BJ (cell line): ENCODE measurements at regions not wholly inside any gene's neighbourhood (a gene's known extent, or its start where the extent isn't known, plus 50 kb on each side); places are given as distances from the start of the nearest gene placed in this dataset.

Source experiments
- CTCF ChIA-PET: fragments of 350-600 bp; formaldehyde crosslinking; extraction: SDS; loops from one replicate; lab custom pipeline; 2021; ENCODE audit warnings: antibody characterized with exemption, inconsistent platforms; lab: Yijun Ruan, JAX
- POLR2A ChIA-PET: fragments of 300-600 bp; sonication (Branson Sonifier 250); formaldehyde crosslinking; extraction: SDS; loops from one replicate; lab custom pipeline; 2021; ENCODE audit warnings: antibody characterized with exemption; lab: Charles Lee
- DNase-seq: peaks from one replicate; pipeline ENCODE4 v3.0.0-alpha.2; 2011; ENCODE audit warnings: low read depth
- H3K27me3 ChIP-seq: 2 replicates; pipeline ENCODE4 v1.6.0; 2011; ENCODE audit warnings: low read length; ENCODE audit not compliant: control insufficient read depth, insufficient read depth
- H3K36me3 ChIP-seq: 2 replicates; pipeline ENCODE4 v1.5.1; 2011; ENCODE audit warnings: low read length; ENCODE audit not compliant: control insufficient read depth, insufficient read depth
- H3K4me3 ChIP-seq: 2 replicates; pipeline ENCODE4 v1.5.1; 2011; ENCODE audit warnings: low read depth, mild to moderate bottlenecking, control low read depth, low read length
- CTCF ChIP-seq: IDR thresholded peaks from 2 replicates; pipeline ENCODE4 v1.5.1; 2011; ENCODE audit warnings: low read depth, mild to moderate bottlenecking, control low read depth, inconsistent platforms, low read length, moderate library complexity; ENCODE audit not compliant: insufficient read depth

GRCh38 chr15:77807115-77807514 is 174.4 kb upstream of the LINGO1 start:
- no peak for TF ChIP-seq CTCF
- no peak overlapping the region for H3K4me3 ChIP-seq
- no peaks in the 10 kb centered on the region for H3K36me3 ChIP-seq
- H3K27me3 ChIP-seq: peaks cover 2% of the 10 kb centered on the region; the same call in 1 of the 2 replicates
- POLR2A ChIA-PET: no interaction called here
- no peak for DNase-seq
- CTCF ChIA-PET: interaction anchor here (0.6 to 1.1 kb wide), 2 partner anchors 14 to 31 kb away, joined by 3 read pairs; no protein-coding TSS in a partner anchor

- CTCF ChIA-PET: no interaction called here
These were observed 171.5 kb upstream of the LINGO1 start for GRCh38 chr15:77804210-77804609.

GRCh38 chr15:77803487-77803886 is 170.8 kb upstream of the LINGO1 start:
- peaks cover 5% of the 10 kb centered on the region for H3K27me3 ChIP-seq
- ChIA-PET CTCF (no interaction called here), POLR2A (no interaction called here)
- H3K36me3 ChIP-seq: no peaks in the 10 kb centered on the region
- DNase-seq: no peak
- H3K4me3 ChIP-seq: no peak overlapping the region
- TF ChIP-seq CTCF: no peak

More at GRCh38 chr15:77804210-77804609, 171.5 kb upstream of the LINGO1 start:
- DNase-seq: no peak
- Histone ChIP-seq H3K27me3 (peaks cover 5% of the 10 kb centered on the region), H3K36me3 (no peaks in the 10 kb centered on the region), H3K4me3 (no peak overlapping the region)
- POLR2A ChIA-PET: no interaction called here
- no peak for TF ChIP-seq CTCF

GRCh38 chr15:77800305-77800704 is 167.6 kb upstream of the LINGO1 start:
- ChIA-PET POLR2A (no interaction called here), CTCF (interaction anchor here (0.8 to 3.4 kb wide), 3 partner anchors 11 to 165 kb away, joined by 3 to 13 read pairs (median 3); no protein-coding TSS in a partner anchor)
- no peak for TF ChIP-seq CTCF
- Histone ChIP-seq H3K27me3 (peaks cover 9% of the 10 kb centered on the region), H3K4me3 (no peak overlapping the region), H3K36me3 (no peaks in the 10 kb centered on the region)
- no peak for DNase-seq

GRCh38 chr15:77798847-77799246 is 166.1 kb upstream of the LINGO1 start:
- DNase-seq: no peak
- ChIA-PET POLR2A (no interaction called here), CTCF (interaction anchor here (0.5 to 3.4 kb wide), 3 partner anchors 9 to 22 kb away, joined by 3 to 13 read pairs (median 4); no protein-coding TSS in a partner anchor)
- Histone ChIP-seq H3K27me3 (peaks cover 7% of the 10 kb centered on the region), H3K4me3 (no peak overlapping the region), H3K36me3 (no peaks in the 10 kb centered on the region)
- TF ChIP-seq CTCF: no peak
